IMR-90 (cell line): ENCODE measurements at regions not wholly inside any gene's neighbourhood (a gene's known extent, or its start where the extent isn't known, plus 50 kb on each side); places are given as distances from the start of the nearest gene placed in this dataset.

Source experiments
- ATAC-seq: fragments of 200-7000 bp; cut with Tn5 transposase; 2 replicates; pipeline ENCODE4 v1.9.1; 2020; ENCODE audit warnings: low read depth, mild to moderate bottlenecking, moderate library complexity
- BruUV-seq: library from RNA; stranded (reverse); fragments of 400-500 nt; replicated peaks from 2 replicates; lab custom pipeline; 2021; lab: Mats Ljungman, UMichigan
- CTCF ChIA-PET: fragments of 300-600 bp; formaldehyde crosslinking; extraction: SDS; loops from one replicate; lab custom pipeline; 2021; ENCODE audit warnings: antibody characterized with exemption; lab: Yijun Ruan, JAX
- POLR2A ChIA-PET: fragments of 300-600 bp; sonication (Branson Sonifier 250); formaldehyde crosslinking; loops from one replicate; lab custom pipeline; 2022; ENCODE audit warnings: antibody characterized with exemption; ENCODE audit not compliant: unreplicated experiment; lab: Charles Lee
- DNase-seq: peaks from one replicate; pipeline ENCODE4 v3.0.0; 2013
- H2AFZ ChIP-seq: replicated peaks from 2 replicates; pipeline ENCODE3; 2013; ENCODE audit warnings: low read length, mild to moderate bottlenecking; ENCODE audit not compliant: poor library complexity
- H2AK5ac ChIP-seq: 2 replicates; pipeline ENCODE4 v1.6.1; 2013; ENCODE audit warnings: low read depth, low read length, inconsistent platforms
- H2AK9ac ChIP-seq: replicated peaks from 2 replicates; pipeline ENCODE3; 2013; ENCODE audit warnings: mild to moderate bottlenecking, low read depth, low read length, moderate library complexity; ENCODE audit not compliant: poor library complexity
- H2BK120ac ChIP-seq: 2 replicates; pipeline ENCODE4 v1.6.1; 2013; ENCODE audit warnings: low read depth, low read length, inconsistent platforms
- H2BK15ac ChIP-seq: 3 replicates; pipeline ENCODE4 v1.6.1; 2013; ENCODE audit warnings: low read depth, low read length, inconsistent platforms
- H2BK20ac ChIP-seq: 2 replicates; pipeline ENCODE4 v1.6.1; 2013; ENCODE audit warnings: low read depth, mild to moderate bottlenecking, inconsistent platforms, low read length, moderate library complexity
- H2BK5ac ChIP-seq: 2 replicates; pipeline ENCODE4 v1.6.1; 2013; ENCODE audit warnings: mild to moderate bottlenecking, low read depth, low read length, inconsistent platforms; ENCODE audit not compliant: poor library complexity, severe bottlenecking
- H3K14ac ChIP-seq: replicated peaks from 2 replicates; pipeline ENCODE4 v1.6.1; 2013; ENCODE audit warnings: low read depth, low read length, inconsistent platforms
- H3K18ac ChIP-seq: 2 replicates; pipeline ENCODE4 v1.6.1; 2013; ENCODE audit warnings: low read depth, low read length, control low read depth
- H3K23ac ChIP-seq: 2 replicates; pipeline ENCODE4 v1.6.1; 2013; ENCODE audit warnings: low read depth, low read length, inconsistent platforms
- H3K27ac ChIP-seq: 2 replicates; pipeline ENCODE4 v1.5.1; 2013; ENCODE audit warnings: mild to moderate bottlenecking, control low read depth, low read length; ENCODE audit not compliant: insufficient read depth
- H3K27me3 ChIP-seq: 2 replicates; pipeline ENCODE4 v1.6.1; 2013; ENCODE audit warnings: low read length; ENCODE audit not compliant: control insufficient read depth, insufficient read depth
- H3K36me3 ChIP-seq: 2 replicates; pipeline ENCODE4 v1.6.1; 2013; ENCODE audit warnings: low read length, mixed read lengths; ENCODE audit not compliant: control insufficient read depth, insufficient read depth
- H3K4ac ChIP-seq: 2 replicates; pipeline ENCODE4 v1.6.1; 2013; ENCODE audit warnings: low read depth, low read length, inconsistent platforms
- H3K4me1 ChIP-seq: 2 replicates; pipeline ENCODE4 v1.6.1; 2013; ENCODE audit warnings: low read length, mixed read lengths; ENCODE audit not compliant: control insufficient read depth, insufficient read depth
- H3K4me2 ChIP-seq: 2 replicates; pipeline ENCODE4 v1.6.1; 2013; ENCODE audit warnings: low read depth, mild to moderate bottlenecking, control low read depth, low read length, moderate library complexity
- H3K4me3 ChIP-seq: 2 replicates; pipeline ENCODE4 v1.5.1; 2013; ENCODE audit warnings: low read depth, mild to moderate bottlenecking, control low read depth, low read length, moderate library complexity; ENCODE audit not compliant: insufficient read depth
- H3K56ac ChIP-seq: 2 replicates; pipeline ENCODE4 v1.6.1; 2013; ENCODE audit warnings: low read length, inconsistent platforms; ENCODE audit not compliant: insufficient read depth; ENCODE audit errors: extremely low read depth
- H3K79me1 ChIP-seq, 2 experiments: 2 replicates each; pipeline ENCODE4 v1.6.1; 2013; ENCODE audit warnings: low read length in 2 of 2, inconsistent platforms in 1 of 2, low read depth in 1 of 2
- H3K9ac ChIP-seq: 2 replicates; pipeline ENCODE4 v1.6.1; 2013; ENCODE audit warnings: low read depth, low read length, control low read depth
- H3K9me1 ChIP-seq: 2 replicates; pipeline ENCODE4 v1.6.1; 2013; ENCODE audit warnings: low read length, inconsistent platforms; ENCODE audit not compliant: insufficient read depth
- H3K9me3 ChIP-seq: 2 replicates; pipeline ENCODE4 v1.6.1; 2013; ENCODE audit warnings: low read length; ENCODE audit not compliant: control insufficient read depth, insufficient read depth
- H4K20me1 ChIP-seq: 2 replicates; pipeline ENCODE4 v1.6.1; 2013; ENCODE audit warnings: low read length, inconsistent platforms; ENCODE audit not compliant: insufficient read depth
- H4K5ac ChIP-seq: 2 replicates; pipeline ENCODE4 v1.6.1; 2013; ENCODE audit warnings: mild to moderate bottlenecking, low read depth, low read length, control low read depth
- H4K8ac ChIP-seq, 2 experiments: 2 replicates each; pipeline ENCODE4 v1.6.1; 2013; ENCODE audit warnings: low read depth in 2 of 2, low read length in 2 of 2, control low read depth in 1 of 2, inconsistent platforms in 1 of 2
- H4K91ac ChIP-seq: 2 replicates; pipeline ENCODE4 v1.6.1; 2013; ENCODE audit warnings: low read depth, low read length, inconsistent platforms; ENCODE audit not compliant: insufficient read depth
- BHLHE40 ChIP-seq: fragments of 150-350 bp; IDR thresholded peaks from 2 replicates; pipeline ENCODE4 v1.6.1; 2016; ENCODE audit warnings: mild to moderate bottlenecking, low read depth, low read length
- CEBPB ChIP-seq: IDR thresholded peaks from 2 replicates; pipeline ENCODE4 v1.6.1; 2012; ENCODE audit warnings: low read depth, low read length, improper control_type of control experiment
- CHD1 ChIP-seq: IDR thresholded peaks from 2 replicates; pipeline ENCODE4 v1.6.1; 2012; ENCODE audit warnings: low read depth, low read length, improper control_type of control experiment
- CTCF ChIP-seq: conservative IDR thresholded peaks from 2 replicates; pipeline ENCODE4 v1.5.1; 2012; ENCODE audit warnings: mild to moderate bottlenecking, low read depth, low read length, improper control_type of control experiment
- ELK1 ChIP-seq: fragments of 150-350 bp; IDR thresholded peaks from 2 replicates; pipeline ENCODE4 v1.6.1; 2016; ENCODE audit warnings: low read depth, mild to moderate bottlenecking, low read length, moderate library complexity, borderline replicate concordance
- FOS ChIP-seq: fragments of 150-350 bp; IDR thresholded peaks from 2 replicates; pipeline ENCODE4 v1.6.1; 2016; ENCODE audit warnings: low read depth, low read length
- MAFK ChIP-seq: IDR thresholded peaks from 2 replicates; pipeline ENCODE4 v1.6.1; 2012; ENCODE audit warnings: low read depth, low read length, improper control_type of control experiment
- MAZ ChIP-seq: IDR thresholded peaks from 2 replicates; pipeline ENCODE4 v1.6.1; 2012; ENCODE audit warnings: low read depth, mild to moderate bottlenecking, low read length, improper control_type of control experiment, moderate library complexity, borderline replicate concordance
- MXI1 ChIP-seq: IDR thresholded peaks from 2 replicates; pipeline ENCODE4 v1.6.1; 2012; ENCODE audit warnings: low read depth, mild to moderate bottlenecking, low read length, moderate library complexity, borderline replicate concordance
- NFE2L2 ChIP-seq: fragments of 150-350 bp; IDR thresholded peaks from 2 replicates; pipeline ENCODE4 v1.6.1; 2016; ENCODE audit warnings: low read depth, mild to moderate bottlenecking, low read length
- POLR2A ChIP-seq: IDR thresholded peaks from 2 replicates; pipeline ENCODE4 v1.6.1; 2012; ENCODE audit warnings: mild to moderate bottlenecking, low read depth, low read length
- RAD21 ChIP-seq: IDR thresholded peaks from 2 replicates; pipeline ENCODE4 v1.6.1; 2012; ENCODE audit warnings: low read length, improper control_type of control experiment
- RCOR1 ChIP-seq: IDR thresholded peaks from 2 replicates; pipeline ENCODE4 v1.6.1; 2012; ENCODE audit warnings: mild to moderate bottlenecking, low read length, improper control_type of control experiment; ENCODE audit not compliant: insufficient replicate concordance
- RFX5 ChIP-seq: IDR thresholded peaks from 2 replicates; pipeline ENCODE4 v1.8.0; 2012; ENCODE audit warnings: low read depth, mild to moderate bottlenecking, low read length, moderate library complexity
- SMC3 ChIP-seq: fragments of 150-350 bp; IDR thresholded peaks from 2 replicates; pipeline ENCODE4 v1.6.1; 2016; ENCODE audit warnings: low read depth, mild to moderate bottlenecking, antibody characterized with exemption, low read length, moderate library complexity
- USF2 ChIP-seq: fragments of 150-350 bp; IDR thresholded peaks from 2 replicates; pipeline ENCODE4 v1.6.1; 2017; ENCODE audit warnings: mild to moderate bottlenecking, antibody characterized with exemption, low read length, low read depth
- WGBS, 2 experiments: methylation state at CpG; one replicate each; pipeline versions ENCODE4 v1.1.5 to v1.1.7; 2013; ENCODE audit warnings: missing lambda C conversion rate in 2 of 2; ENCODE audit not compliant: insufficient read length in 1 of 2; ENCODE audit errors: extremely low coverage in 2 of 2; 5-methylcytosine and 5-hydroxymethylcytosine counted together
- dilution Hi-C: fragments of 300-500 bp; cut with HindIII; formaldehyde crosslinking; loops from one replicate; pipeline ENCODE4 v1.14.3; 2018; ENCODE audit warnings: low sequenced_read_pairs; ENCODE audit not compliant: unreplicated experiment
- in situ Hi-C: fragments of 300-500 bp; cut with MboI; formaldehyde crosslinking; loops from 3 replicates; pipeline ENCODE4 v1.14.3; 2019; ENCODE audit warnings: low sequenced_read_pairs, inconsistent platforms, mixed read lengths
- intact Hi-C: fragments of 100-400 bp; cut with micrococcal nuclease; formaldehyde crosslinking; loops from 2 replicates; pipeline ENCODE4 v1.10.0; 2022

- H3K18ac ChIP-seq = no peak overlapping the region
- no peak for TF ChIP-seq POLR2A
- TF ChIP-seq ELK1 = no peak
- no peak for TF ChIP-seq RFX5
- TF ChIP-seq CTCF = no peak
- TF ChIP-seq FOS = no peak
- TF ChIP-seq CHD1 = no peak
- TF ChIP-seq MAFK = no peak
- TF ChIP-seq MXI1 = no peak
- TF ChIP-seq SMC3 = no peak
- TF ChIP-seq RAD21 = no peak
- TF ChIP-seq USF2 = no peak
- TF ChIP-seq CEBPB = no peak
- no peak for TF ChIP-seq MAZ
- no peak for TF ChIP-seq RCOR1
- no peak for TF ChIP-seq BHLHE40
- no peak for TF ChIP-seq NFE2L2
- CTCF ChIA-PET = no interaction called here
These were observed 666.6 kb upstream of the ROBO1 start for GRCh38 chr3:80434366-80434765.

More at GRCh38 chr3:80434366-80434765, 666.6 kb upstream of the ROBO1 start:
- H3K79me1 ChIP-seq = no peaks in the 10 kb centered on the region
- H4K8ac ChIP-seq = no peak overlapping the region
- H4K5ac ChIP-seq = no peak overlapping the region
- no peak overlapping the region for H3K4me2 ChIP-seq
- H3K36me3 ChIP-seq = no peaks in the 10 kb centered on the region
- no peak overlapping the region for H3K4ac ChIP-seq
- H4K20me1 ChIP-seq = no peaks in the 10 kb centered on the region
- DNase-seq (no peak), ATAC-seq (no peak)
- intact Hi-C loops (no loop called here), in situ Hi-C loops (no loop called here), dilution Hi-C loops (no loop called here)
- H4K91ac ChIP-seq = no peak overlapping the region
- H3K27me3 ChIP-seq = no peaks in the 10 kb centered on the region
- no peak overlapping the region for H3K4me3 ChIP-seq
- no peaks in the 10 kb centered on the region for H3K4me1 ChIP-seq
- H3K9me3 ChIP-seq = peaks cover 2% of the 10 kb centered on the region; the same call in 1 of the 2 replicates
- H3K14ac ChIP-seq = no peak overlapping the region
- H3K9me1 ChIP-seq = no peaks in the 10 kb centered on the region
- H3K23ac ChIP-seq = no peak overlapping the region
- no peak overlapping the region for H2BK5ac ChIP-seq
- no peak overlapping the region for H2BK120ac ChIP-seq
- no peak overlapping the region for H3K27ac ChIP-seq
- H3K9ac ChIP-seq = no peak overlapping the region
- no TSS peak for BruUV-seq
- no peak overlapping the region for H2BK20ac ChIP-seq
- H3K56ac ChIP-seq = no peak overlapping the region
- H2AFZ ChIP-seq = no peak overlapping the region
- WGBS, 2 experiments = no CpG with 5 or more reads among the region's 3 CpGs
- H2BK15ac ChIP-seq = no peak overlapping the region
- no peak overlapping the region for H2AK9ac ChIP-seq
- H2AK5ac ChIP-seq = no peak overlapping the region
- POLR2A ChIA-PET = no interaction called here
